K562 (cell line): ENCODE measurements at regions not wholly inside any gene's neighbourhood (a gene's known extent, or its start where the extent isn't known, plus 50 kb on each side); places are given as distances from the start of the nearest gene placed in this dataset.

ENCODE experiments used
- ATAC-seq: fragments of 200-7000 bp; cut with Tn5 transposase; 3 replicates; pipeline ENCODE4 v1.9.1; 2020; ENCODE audit warnings: moderate library complexity
- BruUV-seq: library from RNA; stranded (reverse); fragments of 400-500 nt; replicated peaks from 2 replicates; lab custom pipeline; 2021; lab: Mats Ljungman, UMichigan
- CTCF ChIA-PET: fragments of 300-600 bp; formaldehyde crosslinking; extraction: SDS; loops from one replicate; lab custom pipeline; 2021; ENCODE audit warnings: low intra/inter-chr PET ratio; lab: Yijun Ruan, JAX
- POLR2A ChIA-PET: fragments of 300-600, 350-650 bp; sonication (Branson Sonifier 250); formaldehyde crosslinking; extraction: SDS; loops from one replicate; lab custom pipeline; 2021; ENCODE audit warnings: antibody characterized with exemption, inconsistent platforms; lab: Yijun Ruan, JAX
- DNase-seq, 4 experiments: peaks; one replicate each; pipeline versions ENCODE4 v3.0.0 to v3.0.0-alpha.2; 2011 to 2018; ENCODE audit warnings: low spot score in 3 of 4, mixed read lengths in 3 of 4; ENCODE audit errors: extremely low read depth in 1 of 4
- FAIRE-seq: peaks from 2 replicates; lab custom pipeline; 2011; peaks lifted over from hg19 to GRCh38; lab: Jason Lieb, UNC
- H2AFZ ChIP-seq: 2 replicates; pipeline ENCODE4 v1.6.0; 2011; ENCODE audit warnings: low read depth, low read length, control low read depth, inconsistent platforms
- H3K27ac ChIP-seq: fragments of 200-600 bp; 3 replicates; pipeline ENCODE4 v1.8.0; 2011; ENCODE audit warnings: low read depth, mild to moderate bottlenecking, control low read depth, inconsistent platforms, low read length, moderate library complexity, mixed read lengths; ENCODE audit errors: extremely low read depth
- H3K27me3 ChIP-seq, 2 experiments: fragments of 300-600 bp in 1 of 2; 2 replicates in 1 of 2; 3 replicates in 1 of 2; pipeline versions ENCODE4 v1.6.0 to v1.8.0; 2011; ENCODE audit warnings: inconsistent platforms in 2 of 2, low read length in 2 of 2, mild to moderate bottlenecking in 1 of 2, mixed read lengths in 1 of 2, moderate library complexity in 1 of 2; ENCODE audit not compliant: control insufficient read depth in 2 of 2, insufficient read depth in 2 of 2
- H3K36me3 ChIP-seq: fragments of 300-600 bp; 3 replicates; pipeline ENCODE4 v1.8.0; 2011; ENCODE audit warnings: mild to moderate bottlenecking, low read length, inconsistent platforms; ENCODE audit not compliant: control insufficient read depth, insufficient read depth
- H3K4me1 ChIP-seq, 2 experiments: fragments of 200-600 bp in 1 of 2; replicated peaks in 1 of 2; 2 replicates in 1 of 2; 3 replicates in 1 of 2; pipeline versions ENCODE4 v1.5.1 to v1.8.0; 2011; ENCODE audit warnings: inconsistent platforms in 2 of 2, low read length in 2 of 2, mild to moderate bottlenecking in 1 of 2, mixed read lengths in 1 of 2, moderate library complexity in 1 of 2; ENCODE audit not compliant: control insufficient read depth in 2 of 2, insufficient read depth in 2 of 2
- H3K4me2 ChIP-seq: 2 replicates; pipeline ENCODE4 v1.6.1; 2011; ENCODE audit warnings: low read length, control low read depth, inconsistent platforms, mixed read lengths; ENCODE audit not compliant: insufficient read depth
- H3K4me3 ChIP-seq: fragments of 200-600 bp; sonication (generic), shearing (Covaris generic); 2 replicates; pipeline ENCODE4 v1.5.1; 2016; ENCODE audit warnings: control low read depth, inconsistent platforms
- H3K79me2 ChIP-seq: fragments of 200-600 bp; 3 replicates; pipeline ENCODE4 v1.8.0; 2011; ENCODE audit warnings: low read length, inconsistent platforms; ENCODE audit not compliant: control insufficient read depth, insufficient read depth
- H3K9ac ChIP-seq, 2 experiments: 2 replicates each; pipeline versions ENCODE4 v1.6.0 to v1.6.1; 2011; ENCODE audit warnings: low read depth in 2 of 2, low read length in 2 of 2, control low read depth in 1 of 2, inconsistent platforms in 1 of 2, mild to moderate bottlenecking in 1 of 2, mixed read lengths in 1 of 2; ENCODE audit not compliant: insufficient read depth in 1 of 2
- H3K9me1 ChIP-seq: one replicate; pipeline ENCODE4 v1.6.0; 2011; ENCODE audit warnings: inconsistent platforms, mild to moderate bottlenecking, low read length, moderate library complexity; ENCODE audit not compliant: control insufficient read depth, insufficient read depth
- H3K9me3 ChIP-seq: replicated peaks from 2 replicates; pipeline ENCODE4 v1.5.1; 2011; ENCODE audit warnings: low read depth, low read length, inconsistent platforms; ENCODE audit not compliant: control insufficient read depth, insufficient read depth
- H4K20me1 ChIP-seq: replicated peaks from 2 replicates; pipeline ENCODE4 v1.6.1; 2011; ENCODE audit warnings: low read length, inconsistent platforms, mixed read lengths; ENCODE audit not compliant: control insufficient read depth, insufficient read depth
- BMI1 ChIP-seq: fragments of 150-350 bp; IDR thresholded peaks from 2 replicates; pipeline ENCODE4 v1.6.1; 2014; ENCODE audit warnings: low read length
- E2F1 ChIP-seq: sonication (generic); formaldehyde crosslinking; IDR thresholded peaks from 2 replicates; pipeline ENCODE4 v1.8.1; 2023; ENCODE audit warnings: mild to moderate bottlenecking, missing genetic modification reagents, moderate library complexity
- GABPB2 ChIP-seq: fragments of 250-450 bp; sonication (Bioruptor Pico); conservative IDR thresholded peaks from 2 replicates; pipeline ENCODE4 v1.5.1; 2021; ENCODE audit warnings: mild to moderate bottlenecking
- L3MBTL2 ChIP-seq: fragments of 450-650 bp; IDR thresholded peaks from 2 replicates; pipeline ENCODE4 v1.6.1; 2016; ENCODE audit warnings: mild to moderate bottlenecking, moderate library complexity
- MAZ ChIP-seq, 2 experiments: fragments of 450-650 bp in 1 of 2; sonication (generic) in 1 of 2; formaldehyde crosslinking; IDR thresholded peaks in 1 of 2; conservative IDR thresholded peaks in 1 of 2; 2 replicates each; pipeline versions ENCODE4 v1.4.0 to v1.5.0; 2020; ENCODE audit warnings: mild to moderate bottlenecking in 1 of 2, missing genetic modification reagents in 1 of 2
- MXI1 ChIP-seq: IDR thresholded peaks from 2 replicates; pipeline ENCODE4 v1.6.1; 2011; ENCODE audit warnings: low read depth, mild to moderate bottlenecking, improper control_type of control experiment, low read length
- TRIM25 ChIP-seq: fragments of 450-650 bp; IDR thresholded peaks from 2 replicates; pipeline ENCODE4 v1.7.0; 2016; ENCODE audit warnings: borderline replicate concordance
- ZNF436 ChIP-seq: fragments of 250-450, 450-650 bp; sonication (Bioruptor Pico); formaldehyde crosslinking; IDR thresholded peaks from 2 replicates; pipeline ENCODE4 v1.7.0; 2020; ENCODE audit warnings: mild to moderate bottlenecking
- WGBS: fragments of 100-300 bp; shearing (Covaris generic); methylation state at CpG from one replicate; pipeline ENCODE4 v1.1.6; 2016; ENCODE audit warnings: low coverage, mixed read lengths; ENCODE audit not compliant: insufficient coverage; ENCODE audit errors: missing lambda C conversion rate; 5-methylcytosine and 5-hydroxymethylcytosine counted together
- in situ Hi-C: fragments of 300-500 bp; cut with MboI; formaldehyde crosslinking; loops from 4 replicates; pipeline ENCODE4 v1.15.0; 2018; ENCODE audit warnings: inconsistent platforms, mixed read lengths
- intact Hi-C: fragments of 100-400 bp; cut with micrococcal nuclease; formaldehyde crosslinking; loops from 2 replicates; pipeline ENCODE4 v1.14.2; 2022

DNA sequence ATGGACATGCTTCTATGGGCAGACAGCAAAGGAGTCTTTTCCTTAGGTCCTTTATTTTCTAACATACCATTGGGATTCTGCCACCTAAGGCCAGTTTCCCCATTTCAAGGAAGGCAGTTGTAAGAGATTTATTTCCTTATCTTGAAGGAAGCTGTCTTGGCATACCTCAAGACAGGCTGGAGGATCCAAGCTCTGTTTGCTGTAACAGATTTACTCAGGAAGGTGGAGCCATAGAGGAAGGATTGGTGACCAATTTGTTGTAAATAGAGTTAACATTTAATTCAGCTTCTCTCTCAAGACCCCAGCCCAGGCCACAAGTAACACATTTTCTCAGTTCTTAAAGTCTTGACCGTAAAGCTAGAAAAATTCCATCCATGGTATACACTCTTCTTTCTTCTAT is 131.6 kb upstream of the TENM3 start:
- Histone ChIP-seq H3K27me3 (no peaks in the 10 kb centered on the region), H2AFZ (no peak overlapping the region), H3K4me2 (no peak overlapping the region), H3K36me3 (no peaks in the 10 kb centered on the region), H3K27ac (no peak overlapping the region), H4K20me1 (no peaks in the 10 kb centered on the region), H3K79me2 (no peaks in the 10 kb centered on the region), H3K9me1 (no peaks in the 10 kb centered on the region), H3K9me3 (no peaks in the 10 kb centered on the region), H3K9ac (no peak overlapping the region), H3K4me1 (no peaks in the 10 kb centered on the region), H3K4me3 (no peak overlapping the region)
- no TSS peak for BruUV-seq
- TF ChIP-seq BMI1 (no peak), TRIM25 (no peak), MXI1 (no peak), MAZ (CRISPR knock-in tag; conservative IDR thresholded peaks at IDR 0.05 in 1 of 2, IDR thresholded peaks at IDR 0.05 in 1 of 2) (no peak), E2F1 (CRISPR knock-in tag) (no peak), GABPB2 (CRISPR knock-in tag) (no peak), L3MBTL2 (no peak), ZNF436 (CRISPR knock-in tag) (no peak)
- FAIRE-seq = no peak
- no peak for ATAC-seq
- intact Hi-C loops (no loop called here), in situ Hi-C loops (no loop called here)
- no peak for DNase-seq
- ChIA-PET POLR2A (no interaction called here), CTCF (no interaction called here)
- 0% methylated on average over 1 of the region's 1 CpG for WGBS
